Heart right ventricle (tissue), 16 donors: ENCODE measurements at regions not wholly inside any gene's neighbourhood (a gene's known extent, or its start where the extent isn't known, plus 50 kb on each side); places are given as distances from the start of the nearest gene placed in this dataset.

ENCODE experiments used
- ATAC-seq, 8 donors: fragments of 200-7000 bp; cut with Tn5 transposase; one replicate each; pipeline ENCODE4 v1.9.1; 2020; ENCODE audit warnings: mild to moderate bottlenecking in 8 of 8, moderate library complexity in 8 of 8, moderate number of reproducible peaks in 1 of 8
- DNase-seq, 2 donors: peaks; one replicate each; pipeline ENCODE4 v3.0.0-alpha.2; 2020
- H3K27ac ChIP-seq, 10 donors: fragments of 200-600 bp; sonication (generic) in 2 of 10; one replicate each; pipeline versions ENCODE4 v1.5.0 to v1.8.0; 2020 to 2022; ENCODE audit warnings: mild to moderate bottlenecking in 3 of 10
- H3K27me3 ChIP-seq, 7 donors: fragments of 200-600 bp; one replicate each; pipeline ENCODE4 v1.8.0; 2021 to 2022; ENCODE audit warnings: mild to moderate bottlenecking in 2 of 7
- H3K36me3 ChIP-seq, 9 donors: fragments of 200-600 bp; sonication (generic) in 1 of 9; one replicate each; pipeline versions ENCODE4 v1.5.0 to v1.8.0; 2020 to 2022; ENCODE audit warnings: mild to moderate bottlenecking in 2 of 9
- H3K4me1 ChIP-seq, 9 donors: fragments of 200-600 bp; sonication (generic) in 1 of 9; one replicate each; pipeline versions ENCODE4 v1.5.0 to v1.8.0; 2020 to 2022; ENCODE audit warnings: mild to moderate bottlenecking in 4 of 9
- H3K4me3 ChIP-seq, 10 donors: fragments of 200-600 bp; sonication (generic) in 2 of 10; one replicate each; pipeline versions ENCODE4 v1.5.0 to v1.8.0; 2020 to 2022; ENCODE audit warnings: mild to moderate bottlenecking in 7 of 10, moderate library complexity in 2 of 10
- H3K9me3 ChIP-seq, 11 donors: fragments of 200-600 bp in 10 of 11; sonication (generic) in 2 of 11; one replicate each; pipeline versions ENCODE4 v1.5.0 to v1.8.0; 2013 to 2022; ENCODE audit warnings: mild to moderate bottlenecking in 2 of 11, control low read depth in 1 of 11, moderate library complexity in 1 of 11
- CTCF ChIP-seq, 9 donors: fragments of 200-600 bp; sonication (generic) in 2 of 9; IDR thresholded peaks; one replicate each; pipeline versions ENCODE4 v1.5.0 to v1.8.0; 2021 to 2022; ENCODE audit warnings: antibody characterized with exemption in 9 of 9, mild to moderate bottlenecking in 5 of 9, moderate library complexity in 1 of 9
- WGBS, 2 donors: extraction: QIAGEN DNeasy Blood & Tissue Kit; methylation state at CpG; one replicate each; pipeline ENCODE4 v1.1.7; 2013; ENCODE audit warnings: inconsistent platforms in 1 of 2; 5-methylcytosine and 5-hydroxymethylcytosine counted together
- intact Hi-C, 10 donors: fragments of 100-400 bp; cut with DNase I; formaldehyde crosslinking; loops; one replicate each; pipeline versions ENCODE4 v1.11.1 to v1.14.2; 2022
- donor health status: Arrhythmogenic right ventricular cardiomyopathy.
- donor health status: ischemic (EF 13 %, LVEDD 7.1; RV severe dilation, severe dysfunction).
- donor health status: healthy with polysubstance abuse.
- donor health status: DM: no; HTN: yes; CAD: no.
- donor health status: DM: no; HTN: no; CAD: no.
- donor health status: ischemic (EF 25% LVEDD 6.9; RV normal size, moderate dysfunction).
- donor health status: ischemic (EF 25% LVEDD 5.7; RV mildly dilated, moderate dysfunction).
- donor health status: healthy.
- donor health status: DM: yes; HTN: yes; CAD: no.
- donor health status: Ischemic cardiomyopathy.
- donor health status: ischemic (EF 35%, LVEDD 5.7; RV mildly dilated, moderate dysfunction).
- donor health status: nonischemic (EF 11% LVEDD 7.7; RV severe dilation, severe dysfunction).
- donor health status: DM: yes; HTN: yes; CAD: no.
- donor health status: PGD.
- donor health status: ischemic (EF 29% LVEDD 5.4; RV normal size, mild dysfunction).
- donor health status: nonischemic (EF 23%, LVEDD 6.1; RV moderate dilation, normal function).

- Histone ChIP-seq H3K36me3 (no peaks in the 10 kb centered on the region), H3K9me3 (no peaks in the 10 kb centered on the region), H3K27ac (peak overlapping the region in 5 of 10 donors; percentile 47 to 84 (median 82)), H3K27me3 (no peaks in the 10 kb centered on the region), H3K4me1 (peaks cover 0 to 28% (median 16%) of the 10 kb centered on the region in 9 donors), H3K4me3 (no peak overlapping the region)
- intact Hi-C loops: loop anchor here in 2 of 10 donors (10.0 kb wide), 1 partner anchor 174 kb away; the partner anchor contains the start of gene FAM13C (in 2 of the 2)
- DNase-seq (no peak), ATAC-seq (no peak)
- 91 to 92% methylated on average over 11 of the region's 11 CpGs for WGBS, 2 donors
- no peak for TF ChIP-seq CTCF (IDR thresholded peaks at IDR 0.05)
Observed at GRCh38 chr10:59538623-59539022, 171.0 kb downstream of the SLC16A9 start.

GRCh38 chr10:59537501-59537900 is 172.1 kb downstream of the SLC16A9 start:
- peaks cover 0 to 28% (median 16%) of the 10 kb centered on the region in 9 donors for H3K4me1 ChIP-seq
- no peaks in the 10 kb centered on the region for H3K27me3 ChIP-seq
- H3K9me3 ChIP-seq: no peaks in the 10 kb centered on the region
- no peak for DNase-seq
- no peaks in the 10 kb centered on the region for H3K36me3 ChIP-seq
- 67 to 76% methylated on average over 4 of the region's 4 CpGs for WGBS, 2 donors
- no peak overlapping the region for H3K4me3 ChIP-seq
- H3K27ac ChIP-seq: peak overlapping the region; percentile 38 to 84 (median 76)
- no peak for ATAC-seq
- no peak for TF ChIP-seq CTCF (IDR thresholded peaks at IDR 0.05)
- intact Hi-C loops: loop anchor here in 2 of 10 donors (10.0 kb wide), 1 partner anchor 173 kb away; the partner anchor contains the start of gene FAM13C (in 2 of the 2)

- DNase-seq: peak; percentile 14 to 60
- peak; percentile 71 to 97 (median 96) for ATAC-seq
- 30% methylated on average over 4 of the region's 4 CpGs for WGBS, 2 donors
Observed at GRCh38 chr10:59536167-59537014, 173.3 kb downstream of the SLC16A9 start.

More at GRCh38 chr10:59536167-59537014, 173.3 kb downstream of the SLC16A9 start:
- Histone ChIP-seq H3K36me3 (no peaks in the 10 kb centered on the region), H3K27ac (peak overlapping the region; percentile 38 to 84 (median 76)), H3K27me3 (no peaks in the 10 kb centered on the region), H3K9me3 (no peaks in the 10 kb centered on the region), H3K4me1 (peaks cover 0 to 28% (median 16%) of the 10 kb centered on the region in 9 donors), H3K4me3 (no peak overlapping the region)
- intact Hi-C loops: loop anchor here in 2 of 10 donors (10.0 kb wide), 1 partner anchor 172 kb away; the partner anchor contains the start of gene FAM13C (in 2 of the 2)
- TF ChIP-seq CTCF (IDR thresholded peaks at IDR 0.05): no peak
